H9 (cell line): ENCODE measurements at regions not wholly inside any gene's neighbourhood (a gene's known extent, or its start where the extent isn't known, plus 50 kb on each side); places are given as distances from the start of the nearest gene placed in this dataset.

Source experiments
- DNase-seq: peaks from one replicate; pipeline ENCODE4 v3.0.0-alpha.2; 2017
- H2AFZ ChIP-seq: one replicate; pipeline ENCODE4 v1.6.1; 2013; ENCODE audit warnings: mild to moderate bottlenecking, low read length, control low read depth, moderate library complexity
- H2AK5ac ChIP-seq: 2 replicates; pipeline ENCODE4 v1.6.1; 2013; ENCODE audit warnings: low read length, control low read depth, mixed read lengths; ENCODE audit not compliant: insufficient read length
- H2BK120ac ChIP-seq: one replicate; pipeline ENCODE4 v1.6.1; 2013; ENCODE audit warnings: low read depth, mild to moderate bottlenecking, low read length, control low read depth, inconsistent platforms; ENCODE audit not compliant: poor library complexity, severe bottlenecking
- H2BK12ac ChIP-seq: 2 replicates; pipeline ENCODE4 v1.6.1; 2013; ENCODE audit warnings: low read length, control low read depth, mixed read lengths, low read depth; ENCODE audit not compliant: insufficient read length
- H2BK15ac ChIP-seq: 2 replicates; pipeline ENCODE4 v1.6.1; 2013; ENCODE audit warnings: low read depth, low read length, control low read depth
- H2BK20ac ChIP-seq: one replicate; pipeline ENCODE4 v1.6.1; 2013; ENCODE audit warnings: low read depth, mild to moderate bottlenecking, low read length, control low read depth, inconsistent platforms; ENCODE audit not compliant: poor library complexity, severe bottlenecking
- H2BK5ac ChIP-seq: 2 replicates; pipeline ENCODE4 v1.6.1; 2013; ENCODE audit warnings: low read length, control low read depth, mixed read lengths; ENCODE audit not compliant: insufficient read length
- H3K14ac ChIP-seq: 2 replicates; pipeline ENCODE4 v1.6.1; 2013; ENCODE audit warnings: low read length, control low read depth; ENCODE audit not compliant: insufficient read depth
- H3K18ac ChIP-seq: 2 replicates; pipeline ENCODE4 v1.6.1; 2013; ENCODE audit warnings: low read depth, mild to moderate bottlenecking, mixed read lengths, low read length, control low read depth; ENCODE audit not compliant: insufficient read length
- H3K23ac ChIP-seq: 2 replicates; pipeline ENCODE4 v1.6.1; 2013; ENCODE audit warnings: low read length, control low read depth, mixed read lengths, low read depth; ENCODE audit not compliant: insufficient read length
- H3K23me2 ChIP-seq: 2 replicates; pipeline ENCODE4 v1.6.1; 2013; ENCODE audit warnings: low read depth, mild to moderate bottlenecking, mixed read lengths, low read length, control low read depth; ENCODE audit not compliant: insufficient read length, poor library complexity, severe bottlenecking
- H3K27ac ChIP-seq: 2 replicates; pipeline ENCODE4 v1.5.1; 2013; ENCODE audit warnings: low read length, control low read depth, mixed read lengths, low read depth; ENCODE audit not compliant: insufficient read length
- H3K27me3 ChIP-seq: 2 replicates; pipeline ENCODE4 v1.6.1; 2013; ENCODE audit warnings: low read length, control low read depth, inconsistent platforms; ENCODE audit not compliant: insufficient read depth
- H3K4ac ChIP-seq: 2 replicates; pipeline ENCODE4 v1.6.1; 2013; ENCODE audit warnings: low read depth, mild to moderate bottlenecking, control low read depth, inconsistent platforms, low read length, moderate library complexity
- H3K4me1 ChIP-seq: 2 replicates; pipeline ENCODE4 v1.6.1; 2013; ENCODE audit warnings: low read length, control low read depth, inconsistent platforms; ENCODE audit not compliant: insufficient read depth
- H3K4me2 ChIP-seq: 2 replicates; pipeline ENCODE4 v1.6.1; 2013; ENCODE audit warnings: low read length, control low read depth, mixed read lengths; ENCODE audit not compliant: insufficient read length, insufficient read depth
- H3K56ac ChIP-seq: 2 replicates; pipeline ENCODE4 v1.6.1; 2013; ENCODE audit warnings: low read depth, mild to moderate bottlenecking, mixed read lengths, low read length, control low read depth; ENCODE audit not compliant: insufficient read length
- H3K79me1 ChIP-seq: 2 replicates; pipeline ENCODE4 v1.6.1; 2013; ENCODE audit warnings: low read depth, mild to moderate bottlenecking, moderate library complexity, low read length, control low read depth, inconsistent platforms; ENCODE audit not compliant: insufficient read depth, poor library complexity, severe bottlenecking
- H3K79me2 ChIP-seq: 2 replicates; pipeline ENCODE4 v1.6.1; 2013; ENCODE audit warnings: low read length, control low read depth, inconsistent platforms; ENCODE audit not compliant: insufficient read depth
- H3K9ac ChIP-seq: 2 replicates; pipeline ENCODE4 v1.6.1; 2013; ENCODE audit warnings: low read length, control low read depth, mixed read lengths; ENCODE audit not compliant: insufficient read length; ENCODE audit errors: extremely low read depth
- H3K9me3 ChIP-seq: one replicate; pipeline ENCODE4 v1.6.1; 2013; ENCODE audit warnings: low read depth, low read length, inconsistent platforms; ENCODE audit not compliant: control insufficient read depth
- H3T11ph ChIP-seq: one replicate; pipeline ENCODE4 v1.6.1; 2013; ENCODE audit warnings: mild to moderate bottlenecking, low read length, control low read depth, inconsistent platforms
- H4K20me1 ChIP-seq: one replicate; pipeline ENCODE4 v1.6.1; 2013; ENCODE audit not compliant: control insufficient read depth, insufficient read length, insufficient read depth
- H4K5ac ChIP-seq: 2 replicates; pipeline ENCODE4 v1.6.1; 2013; ENCODE audit warnings: low read depth, mild to moderate bottlenecking, mixed read lengths, low read length, control low read depth; ENCODE audit not compliant: insufficient read length
- H4K8ac ChIP-seq: replicated peaks from 2 replicates; pipeline ENCODE4 v1.6.1; 2013; ENCODE audit warnings: low read length, control low read depth, mixed read lengths, low read depth; ENCODE audit not compliant: insufficient read length
- H4K91ac ChIP-seq: 2 replicates; pipeline ENCODE4 v1.6.1; 2013; ENCODE audit warnings: low read depth, mild to moderate bottlenecking, moderate library complexity, mixed read lengths, low read length, control low read depth; ENCODE audit not compliant: insufficient read length
- H3K27ac Mint-ChIP-seq, 3 experiments: 2 replicates in 2 of 3; 3 replicates in 1 of 3; pipeline ENCODE4 v1.8.0; 2020 to 2021; ENCODE audit warnings: mixed read lengths in 3 of 3, mild to moderate bottlenecking in 1 of 3, moderate library complexity in 1 of 3
- H3K27me3 Mint-ChIP-seq: 2 replicates; pipeline ENCODE4 v1.8.0; 2021; ENCODE audit warnings: low read depth, mild to moderate bottlenecking, moderate library complexity, mixed read lengths
- H3K36me3 Mint-ChIP-seq, 3 experiments: 2 replicates in 2 of 3; 3 replicates in 1 of 3; pipeline ENCODE4 v1.8.0; 2020 to 2021; ENCODE audit warnings: low read depth in 3 of 3, mixed read lengths in 3 of 3; ENCODE audit not compliant: insufficient read depth in 1 of 3
- H3K4me1 Mint-ChIP-seq, 2 experiments: 2 replicates each; pipeline ENCODE4 v1.8.0; 2020; ENCODE audit warnings: mixed read lengths in 2 of 2
- H3K4me3 Mint-ChIP-seq, 2 experiments: 2 replicates in 1 of 2; 3 replicates in 1 of 2; pipeline ENCODE4 v1.8.0; 2020 to 2021; ENCODE audit warnings: mild to moderate bottlenecking in 2 of 2, mixed read lengths in 2 of 2, moderate library complexity in 1 of 2
- H3K9me3 Mint-ChIP-seq, 2 experiments: 2 replicates in 1 of 2; 3 replicates in 1 of 2; pipeline ENCODE4 v1.8.0; 2020; ENCODE audit warnings: mild to moderate bottlenecking in 2 of 2, mixed read lengths in 2 of 2, moderate library complexity in 1 of 2
- WGBS: extraction: QIAGEN DNeasy Blood & Tissue Kit; methylation state at CpG from one replicate; pipeline ENCODE4 v1.1.7; 2013; ENCODE audit warnings: missing lambda C conversion rate, low lambda C conversion rate, mixed read lengths; ENCODE audit not compliant: insufficient read length; ENCODE audit errors: extremely low coverage; 5-methylcytosine and 5-hydroxymethylcytosine counted together
- TF ChIP-seq, protein P1 (sequence below): fragments of 200-600 bp; sonication (generic); conservative IDR thresholded peaks from 3 replicates; pipeline ENCODE4 v1.8.0; 2021; ENCODE audit warnings: antibody characterized with exemption, mild to moderate bottlenecking

DNA sequence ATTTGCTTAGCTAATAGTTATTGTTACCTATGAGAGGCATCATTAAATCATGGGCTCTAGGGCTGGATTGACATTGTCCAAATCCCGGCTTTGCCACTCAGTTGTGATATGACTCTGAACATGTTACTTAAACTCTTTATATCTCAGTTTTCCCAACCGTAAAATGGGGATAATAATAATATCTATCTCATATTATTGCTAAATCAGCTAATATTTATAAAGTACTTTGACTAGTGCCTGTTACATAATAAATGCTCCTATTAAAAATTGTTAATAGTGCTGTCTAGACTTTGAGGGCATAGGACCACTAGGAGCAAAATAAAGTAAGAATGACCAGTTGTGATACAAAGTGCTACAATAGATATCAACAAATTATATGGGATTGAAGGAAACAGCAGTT lies 376.3 kb upstream of the FIGN start:
- Histone ChIP-seq H3K79me2 (no peaks in the 10 kb centered on the region), H3K56ac (no peak overlapping the region), H3K18ac (no peak overlapping the region), H2AK5ac (no peak overlapping the region), H4K5ac (no peak overlapping the region), H4K8ac (no peak overlapping the region), H3K4me1 (no peaks in the 10 kb centered on the region), H3K23ac (no peak overlapping the region), H3K9me3 (no peaks in the 10 kb centered on the region), H3K9ac (no peak overlapping the region), H2BK120ac (no peak overlapping the region), H2AFZ (no peak overlapping the region), H4K91ac (no peak overlapping the region), H2BK20ac (no peak overlapping the region), H2BK12ac (no peak overlapping the region), H4K20me1 (no peaks in the 10 kb centered on the region), H3K27me3 (no peaks in the 10 kb centered on the region), H2BK5ac (no peak overlapping the region), H3K27ac (no peak overlapping the region), H2BK15ac (no peak overlapping the region), H3K4ac (no peak overlapping the region), H3K23me2 (no peaks in the 10 kb centered on the region), H3T11ph (no peak overlapping the region), H3K4me2 (no peak overlapping the region), H3K14ac (no peak overlapping the region), H3K79me1 (no peaks in the 10 kb centered on the region)
- no peak overlapping the region for H3K27ac Mint-ChIP-seq
- no peaks in the 10 kb centered on the region for H3K9me3 Mint-ChIP-seq
- no CpG with 5 or more reads among the region's 2 CpGs for WGBS
- H3K36me3 Mint-ChIP-seq: no peaks in the 10 kb centered on the region
- DNase-seq: no peak
- H3K4me3 Mint-ChIP-seq: no peak overlapping the region
- H3K4me1 Mint-ChIP-seq: peaks cover 0 to 9% of the 10 kb centered on the region in 2 experiments; a peak in 2 of 4 replicates
- TF ChIP-seq, protein P1, sequence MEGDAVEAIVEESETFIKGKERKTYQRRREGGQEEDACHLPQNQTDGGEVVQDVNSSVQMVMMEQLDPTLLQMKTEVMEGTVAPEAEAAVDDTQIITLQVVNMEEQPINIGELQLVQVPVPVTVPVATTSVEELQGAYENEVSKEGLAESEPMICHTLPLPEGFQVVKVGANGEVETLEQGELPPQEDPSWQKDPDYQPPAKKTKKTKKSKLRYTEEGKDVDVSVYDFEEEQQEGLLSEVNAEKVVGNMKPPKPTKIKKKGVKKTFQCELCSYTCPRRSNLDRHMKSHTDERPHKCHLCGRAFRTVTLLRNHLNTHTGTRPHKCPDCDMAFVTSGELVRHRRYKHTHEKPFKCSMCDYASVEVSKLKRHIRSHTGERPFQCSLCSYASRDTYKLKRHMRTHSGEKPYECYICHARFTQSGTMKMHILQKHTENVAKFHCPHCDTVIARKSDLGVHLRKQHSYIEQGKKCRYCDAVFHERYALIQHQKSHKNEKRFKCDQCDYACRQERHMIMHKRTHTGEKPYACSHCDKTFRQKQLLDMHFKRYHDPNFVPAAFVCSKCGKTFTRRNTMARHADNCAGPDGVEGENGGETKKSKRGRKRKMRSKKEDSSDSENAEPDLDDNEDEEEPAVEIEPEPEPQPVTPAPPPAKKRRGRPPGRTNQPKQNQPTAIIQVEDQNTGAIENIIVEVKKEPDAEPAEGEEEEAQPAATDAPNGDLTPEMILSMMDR: no peak
- H3K27me3 Mint-ChIP-seq: no peaks in the 10 kb centered on the region
